HL-60 (cell line): ENCODE measurements at regions not wholly inside any gene's neighbourhood (a gene's known extent, or its start where the extent isn't known, plus 50 kb on each side); places are given as distances from the start of the nearest gene placed in this dataset.

Experiments
- DNase-seq, 2 experiments: peaks; one replicate each; pipeline ENCODE4 v3.0.0-alpha.2; 2010 to 2020; ENCODE audit warnings: low read depth in 1 of 2, low spot score in 1 of 2
- H3K27ac ChIP-seq: fragments of 250-450 bp; sonication (Bioruptor Pico); replicated peaks from 2 replicates; pipeline ENCODE4 v1.5.1; 2020; ENCODE audit warnings: mild to moderate bottlenecking, moderate library complexity
- H3K27me3 ChIP-seq: fragments of 250-450 bp; sonication (Bioruptor Pico); 2 replicates; pipeline ENCODE4 v1.5.1; 2021; ENCODE audit warnings: mild to moderate bottlenecking, moderate library complexity; ENCODE audit not compliant: insufficient read depth, poor library complexity, severe bottlenecking
- H3K4me3 ChIP-seq: replicated peaks from 2 replicates; pipeline ENCODE4 v1.5.1; 2011; ENCODE audit warnings: mild to moderate bottlenecking, control low read depth, low read length; ENCODE audit not compliant: insufficient read depth
- GABPA ChIP-seq: IDR thresholded peaks from 2 replicates; pipeline ENCODE4 v1.6.1; 2012; ENCODE audit warnings: low read depth
- POLR2AphosphoS5 ChIP-seq: IDR thresholded peaks from 2 replicates; pipeline ENCODE4 v1.6.1; 2012; ENCODE audit warnings: low read depth
- SPI1 ChIP-seq: IDR thresholded peaks from 2 replicates; pipeline ENCODE4 v1.6.1; 2012; ENCODE audit warnings: low read depth, mild to moderate bottlenecking, borderline replicate concordance
- TF ChIP-seq, protein P1 (sequence below): IDR thresholded peaks from 2 replicates; pipeline ENCODE4 v1.6.1; 2012; ENCODE audit warnings: low read depth; ENCODE audit not compliant: insufficient replicate concordance
- TF ChIP-seq, protein P2 (sequence below): IDR thresholded peaks from one replicate; pipeline ENCODE4 v1.5.1; 2011; ENCODE audit warnings: low read length, control low read depth, inconsistent platforms; ENCODE audit not compliant: insufficient read depth

DNA sequence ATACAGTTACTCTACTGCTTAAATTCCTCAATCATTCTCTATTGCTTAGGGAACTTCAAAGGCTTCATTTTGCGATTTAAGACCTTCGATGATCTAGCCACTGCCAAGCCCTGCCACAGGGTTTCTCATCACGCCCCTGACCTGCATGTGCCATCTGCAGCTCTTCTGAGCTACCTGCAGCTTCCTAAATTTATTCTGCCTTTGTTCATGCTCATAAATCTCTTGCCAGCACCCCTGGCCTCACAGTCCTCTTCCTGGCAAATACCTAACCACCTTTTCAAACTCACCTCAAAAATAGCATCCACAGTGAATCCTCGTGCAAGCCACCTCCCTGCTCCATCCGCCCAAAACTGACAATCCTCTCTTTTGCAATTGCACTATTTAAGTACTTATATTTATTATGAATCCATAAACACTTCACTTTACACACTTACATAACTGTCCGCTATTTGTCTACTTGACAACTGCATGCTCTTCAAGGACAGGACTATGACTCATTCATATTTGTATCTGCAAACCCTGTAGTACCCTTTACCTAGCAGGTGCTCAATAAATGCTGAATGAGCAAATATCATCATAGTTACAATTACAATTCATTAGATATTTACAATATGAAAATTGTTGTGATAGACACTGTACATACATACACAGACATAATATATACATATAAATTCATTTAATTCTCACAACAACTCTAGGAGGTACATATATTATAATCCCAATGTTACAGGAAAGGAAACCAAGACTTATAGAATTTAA lies 280.0 kb upstream of the RASGEF1B start:
- H3K27ac ChIP-seq, result no peak overlapping the region
- no peak overlapping the region for H3K4me3 ChIP-seq
- no peak for DNase-seq
- TF ChIP-seq SPI1 (no peak), POLR2AphosphoS5 (no peak), GABPA (no peak)
- TF ChIP-seq, protein P1, sequence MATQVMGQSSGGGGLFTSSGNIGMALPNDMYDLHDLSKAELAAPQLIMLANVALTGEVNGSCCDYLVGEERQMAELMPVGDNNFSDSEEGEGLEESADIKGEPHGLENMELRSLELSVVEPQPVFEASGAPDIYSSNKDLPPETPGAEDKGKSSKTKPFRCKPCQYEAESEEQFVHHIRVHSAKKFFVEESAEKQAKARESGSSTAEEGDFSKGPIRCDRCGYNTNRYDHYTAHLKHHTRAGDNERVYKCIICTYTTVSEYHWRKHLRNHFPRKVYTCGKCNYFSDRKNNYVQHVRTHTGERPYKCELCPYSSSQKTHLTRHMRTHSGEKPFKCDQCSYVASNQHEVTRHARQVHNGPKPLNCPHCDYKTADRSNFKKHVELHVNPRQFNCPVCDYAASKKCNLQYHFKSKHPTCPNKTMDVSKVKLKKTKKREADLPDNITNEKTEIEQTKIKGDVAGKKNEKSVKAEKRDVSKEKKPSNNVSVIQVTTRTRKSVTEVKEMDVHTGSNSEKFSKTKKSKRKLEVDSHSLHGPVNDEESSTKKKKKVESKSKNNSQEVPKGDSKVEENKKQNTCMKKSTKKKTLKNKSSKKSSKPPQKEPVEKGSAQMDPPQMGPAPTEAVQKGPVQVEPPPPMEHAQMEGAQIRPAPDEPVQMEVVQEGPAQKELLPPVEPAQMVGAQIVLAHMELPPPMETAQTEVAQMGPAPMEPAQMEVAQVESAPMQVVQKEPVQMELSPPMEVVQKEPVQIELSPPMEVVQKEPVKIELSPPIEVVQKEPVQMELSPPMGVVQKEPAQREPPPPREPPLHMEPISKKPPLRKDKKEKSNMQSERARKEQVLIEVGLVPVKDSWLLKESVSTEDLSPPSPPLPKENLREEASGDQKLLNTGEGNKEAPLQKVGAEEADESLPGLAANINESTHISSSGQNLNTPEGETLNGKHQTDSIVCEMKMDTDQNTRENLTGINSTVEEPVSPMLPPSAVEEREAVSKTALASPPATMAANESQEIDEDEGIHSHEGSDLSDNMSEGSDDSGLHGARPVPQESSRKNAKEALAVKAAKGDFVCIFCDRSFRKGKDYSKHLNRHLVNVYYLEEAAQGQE, result no peak
- TF ChIP-seq, protein P2, sequence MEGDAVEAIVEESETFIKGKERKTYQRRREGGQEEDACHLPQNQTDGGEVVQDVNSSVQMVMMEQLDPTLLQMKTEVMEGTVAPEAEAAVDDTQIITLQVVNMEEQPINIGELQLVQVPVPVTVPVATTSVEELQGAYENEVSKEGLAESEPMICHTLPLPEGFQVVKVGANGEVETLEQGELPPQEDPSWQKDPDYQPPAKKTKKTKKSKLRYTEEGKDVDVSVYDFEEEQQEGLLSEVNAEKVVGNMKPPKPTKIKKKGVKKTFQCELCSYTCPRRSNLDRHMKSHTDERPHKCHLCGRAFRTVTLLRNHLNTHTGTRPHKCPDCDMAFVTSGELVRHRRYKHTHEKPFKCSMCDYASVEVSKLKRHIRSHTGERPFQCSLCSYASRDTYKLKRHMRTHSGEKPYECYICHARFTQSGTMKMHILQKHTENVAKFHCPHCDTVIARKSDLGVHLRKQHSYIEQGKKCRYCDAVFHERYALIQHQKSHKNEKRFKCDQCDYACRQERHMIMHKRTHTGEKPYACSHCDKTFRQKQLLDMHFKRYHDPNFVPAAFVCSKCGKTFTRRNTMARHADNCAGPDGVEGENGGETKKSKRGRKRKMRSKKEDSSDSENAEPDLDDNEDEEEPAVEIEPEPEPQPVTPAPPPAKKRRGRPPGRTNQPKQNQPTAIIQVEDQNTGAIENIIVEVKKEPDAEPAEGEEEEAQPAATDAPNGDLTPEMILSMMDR, result no peak
- H3K27me3 ChIP-seq, result no peaks in the 10 kb centered on the region

DNA sequence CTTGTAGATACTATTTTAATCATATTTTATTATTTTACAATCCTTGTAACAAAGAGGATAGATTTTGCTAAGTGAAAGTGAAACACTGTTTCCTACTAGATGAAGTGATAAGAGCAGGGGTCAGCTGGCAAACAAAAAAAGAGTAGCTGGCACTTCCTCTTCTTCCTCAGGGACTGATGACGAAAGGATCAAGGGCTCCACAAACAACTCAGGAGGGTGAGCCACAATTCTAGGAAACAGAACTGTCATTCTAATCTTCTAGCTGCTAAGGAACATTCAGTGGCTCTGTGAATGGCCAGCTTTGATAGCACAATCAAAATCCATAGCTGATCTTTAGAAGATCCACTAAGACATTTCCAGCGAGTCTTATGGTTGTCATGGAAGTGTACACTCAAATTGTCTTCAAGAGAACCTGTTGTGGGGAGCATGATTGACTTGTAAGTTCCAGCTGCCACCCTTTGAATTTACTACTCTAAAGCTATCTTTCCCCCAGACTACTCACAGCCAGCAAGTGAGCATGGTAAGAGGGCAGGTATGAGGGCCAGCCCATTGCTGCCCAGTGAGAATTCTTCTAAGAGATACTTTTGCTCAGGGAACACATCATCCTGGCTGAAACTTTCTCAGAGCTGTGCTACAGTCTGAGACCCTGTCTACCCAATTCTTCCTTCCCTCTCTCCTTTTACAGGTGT lies 275.7 kb upstream of the RASGEF1B start:
- H3K4me3 ChIP-seq, result no peak overlapping the region
- DNase-seq, result peak; percentile 21 to 42
- H3K27ac ChIP-seq, result no peak overlapping the region
- TF ChIP-seq GABPA, result 0 out of 2 replicates have a peak, but pooled peaks have one; percentile 14
- TF ChIP-seq, protein P1, result no peak
- peak; percentile 91 for TF ChIP-seq SPI1
- no peaks in the 10 kb centered on the region for H3K27me3 ChIP-seq

DNA sequence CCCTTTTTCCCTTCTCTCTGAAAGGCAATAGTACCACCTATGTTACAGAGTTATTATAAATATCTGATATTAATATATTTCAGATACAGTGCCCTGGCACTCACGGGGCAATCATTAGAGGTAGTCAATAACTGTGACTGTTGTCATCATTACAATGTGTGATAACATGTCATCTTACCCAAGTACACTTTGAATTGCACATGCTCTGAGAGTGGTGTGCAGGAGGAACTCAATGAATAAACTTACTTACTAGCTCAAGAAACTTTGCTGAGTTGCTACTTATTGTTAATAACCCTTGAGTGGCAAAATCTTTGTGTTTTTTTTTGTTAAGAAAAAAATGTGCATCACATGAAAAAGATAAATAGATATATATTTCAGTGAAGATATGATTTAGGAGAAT lies 275.1 kb upstream of the RASGEF1B start:
- TF ChIP-seq, protein P2, result no peak
- TF ChIP-seq, protein P1, result no peak
- no peak for TF ChIP-seq GABPA
- no peak for TF ChIP-seq POLR2AphosphoS5
- no peak for TF ChIP-seq SPI1
- Histone ChIP-seq H3K27me3 (no peaks in the 10 kb centered on the region), H3K27ac (no peak overlapping the region), H3K4me3 (no peak overlapping the region)
- DNase-seq, result no peak
